ENCODE measurements at regions not wholly inside any gene's neighbourhood (a gene's known extent, or its start where the extent isn't known, plus 50 kb on each side); places are given as distances from the start of the nearest gene placed in this dataset.
"Not testable (repeated sequence)": the region's sequence is repeated elsewhere in the genome, so short reads cannot be mapped to it uniquely, and the experiment has no call there.

DNA sequence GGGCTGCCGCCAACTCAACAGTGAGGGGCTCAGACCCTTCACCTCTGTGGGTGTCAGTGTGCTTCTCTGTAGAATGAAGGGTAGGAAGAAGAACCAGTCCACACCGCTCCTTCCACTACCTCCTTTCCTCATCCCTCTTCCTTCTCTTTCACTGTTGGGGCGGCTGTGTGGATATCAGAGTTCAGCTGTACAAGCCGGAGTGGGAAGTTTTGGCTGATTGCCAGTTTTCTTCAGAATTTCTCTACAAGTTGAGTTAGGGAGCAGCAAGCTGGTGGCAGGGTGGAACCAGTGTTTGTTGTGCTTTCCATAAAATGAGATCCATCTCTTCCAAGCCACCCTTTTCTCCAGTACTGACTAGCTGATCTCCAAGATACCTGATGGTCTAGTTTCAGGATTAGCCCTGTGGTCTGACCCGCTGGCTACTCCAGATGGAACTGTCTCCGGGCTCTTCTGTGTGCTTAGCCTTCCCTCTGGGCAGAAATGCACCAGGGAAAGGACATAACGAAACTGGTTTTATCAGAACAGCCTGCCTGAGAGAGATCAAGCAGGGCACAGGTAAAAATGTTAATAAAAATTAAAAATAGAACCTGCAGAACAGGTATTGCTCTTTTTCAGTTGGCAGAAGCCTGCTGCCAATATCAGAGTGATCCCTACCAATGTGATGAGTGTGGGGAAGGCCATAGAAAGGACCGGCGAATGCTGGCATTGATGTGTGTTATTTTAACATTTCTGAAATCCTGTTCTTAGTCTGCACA lies 169.9 kb upstream of the TSC22D2 start:
- H3K9me3 ChIP-seq: no peaks in the 10 kb centered on the region
- H3K4me2 ChIP-seq: no peak overlapping the region
- no peak overlapping the region for H3K4me3 ChIP-seq

GRCh38 chr3:150237490-150237889 lies 170.6 kb upstream of the TSC22D2 start:
- Histone ChIP-seq H3K9me3 (no peaks in the 10 kb centered on the region), H3K4me2 (no peak overlapping the region), H3K36me3 (no peaks in the 10 kb centered on the region), H3K4me3 (no peak overlapping the region), H3K9ac (no peak overlapping the region), H3K27me3 (no peaks in the 10 kb centered on the region), H3K27ac (no peak overlapping the region), H4K20me1 (no peaks in the 10 kb centered on the region), H3K4me1 (no peaks in the 10 kb centered on the region)
- no peak for TF ChIP-seq Cebpa-rat (IDR thresholded peaks at IDR 0.05)

More for the DNA sequence above, 169.9 kb upstream of the TSC22D2 start:
- no peak for TF ChIP-seq Cebpa-rat (IDR thresholded peaks at IDR 0.05)
- no peak overlapping the region for H3K9ac ChIP-seq
- no peaks in the 10 kb centered on the region for H3K36me3 ChIP-seq
- no peaks in the 10 kb centered on the region for H4K20me1 ChIP-seq
- H3K27me3 ChIP-seq: no peaks in the 10 kb centered on the region
- no peak overlapping the region for H3K27ac ChIP-seq
- no peaks in the 10 kb centered on the region for H3K4me1 ChIP-seq

- Histone ChIP-seq H3K4me3 (no peak overlapping the region), H3K4me1 (no peaks in the 10 kb centered on the region), H3K27ac (no peak overlapping the region), H3K9me3 (no peaks in the 10 kb centered on the region), H3K36me3 (no peaks in the 10 kb centered on the region), H3K9ac (no peak overlapping the region), H4K20me1 (no peaks in the 10 kb centered on the region), H3K27me3 (no peaks in the 10 kb centered on the region), H3K4me2 (no peak overlapping the region)
- TF ChIP-seq Cebpa-rat (IDR thresholded peaks at IDR 0.05): no peak
Observed at GRCh38 chr3:150236316-150237082, 171.6 kb upstream of the TSC22D2 start.

- Histone ChIP-seq H3K27me3 (no peaks in the 10 kb centered on the region), H3K27ac (no peak overlapping the region), H3K36me3 (no peaks in the 10 kb centered on the region), H3K9me3 (no peaks in the 10 kb centered on the region), H4K20me1 (no peaks in the 10 kb centered on the region), H3K9ac (no peak overlapping the region), H3K4me1 (no peaks in the 10 kb centered on the region), H3K4me2 (no peak overlapping the region), H3K4me3 (no peak overlapping the region)
- TF ChIP-seq Cebpa-rat (IDR thresholded peaks at IDR 0.05): no peak
Observed at GRCh38 chr3:150235799-150236198, 172.3 kb upstream of the TSC22D2 start.

GRCh38 chr3:150232992-150233451 lies 175.1 kb upstream of the TSC22D2 start:
- Histone ChIP-seq H3K27me3 (no peaks in the 10 kb centered on the region), H3K36me3 (no peaks in the 10 kb centered on the region), H3K9ac (no peak overlapping the region), H3K9me3 (no peaks in the 10 kb centered on the region), H3K4me3 (no peak overlapping the region), H4K20me1 (no peaks in the 10 kb centered on the region), H3K4me1 (no peaks in the 10 kb centered on the region), H3K27ac (no peak overlapping the region), H3K4me2 (no peak overlapping the region)
- no peak for TF ChIP-seq Cebpa-rat (IDR thresholded peaks at IDR 0.05)

- Histone ChIP-seq H3K36me3 (no peaks in the 10 kb centered on the region), H3K9me3 (no peaks in the 10 kb centered on the region), H3K27ac (no peak overlapping the region), H3K9ac (no peak overlapping the region), H3K27me3 (no peaks in the 10 kb centered on the region), H3K4me1 (no peaks in the 10 kb centered on the region), H3K4me3 (no peak overlapping the region), H4K20me1 (no peaks in the 10 kb centered on the region), H3K4me2 (no peak overlapping the region)
- TF ChIP-seq Cebpa-rat (IDR thresholded peaks at IDR 0.05): no peak
Observed at GRCh38 chr3:150230037-150230436, 178.1 kb upstream of the TSC22D2 start.

DNA sequence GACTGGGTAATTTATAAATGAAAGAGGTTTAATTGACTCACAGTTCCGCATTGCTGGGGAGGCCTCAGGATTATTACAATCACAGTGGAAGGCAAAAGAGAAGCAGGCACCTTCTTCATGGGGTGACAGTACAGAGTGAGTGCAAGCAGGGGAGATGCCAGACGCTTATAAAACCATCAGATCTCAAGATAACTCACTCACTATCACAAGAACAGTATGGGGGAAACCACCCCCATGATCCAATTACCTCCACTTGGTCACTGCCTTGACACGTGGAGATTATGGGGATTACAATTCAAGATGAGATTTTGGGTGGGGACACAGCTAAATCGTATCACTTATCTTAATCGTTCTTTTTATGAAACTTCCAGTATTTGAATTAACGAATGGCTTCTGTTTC lies 179.5 kb upstream of the TSC22D2 start:
- H3K4me2 ChIP-seq, H3K27me3 ChIP-seq, H3K4me1 ChIP-seq, H3K27ac ChIP-seq, H3K9ac ChIP-seq, H4K20me1 ChIP-seq, H3K36me3 ChIP-seq, H3K4me3 ChIP-seq, H3K9me3 ChIP-seq: not testable (repeated sequence)

- no peak for TF ChIP-seq Cebpa-rat (IDR thresholded peaks at IDR 0.05)
Observed at GRCh38 chr3:150227839-150228238, 180.3 kb upstream of the TSC22D2 start.

DNA sequence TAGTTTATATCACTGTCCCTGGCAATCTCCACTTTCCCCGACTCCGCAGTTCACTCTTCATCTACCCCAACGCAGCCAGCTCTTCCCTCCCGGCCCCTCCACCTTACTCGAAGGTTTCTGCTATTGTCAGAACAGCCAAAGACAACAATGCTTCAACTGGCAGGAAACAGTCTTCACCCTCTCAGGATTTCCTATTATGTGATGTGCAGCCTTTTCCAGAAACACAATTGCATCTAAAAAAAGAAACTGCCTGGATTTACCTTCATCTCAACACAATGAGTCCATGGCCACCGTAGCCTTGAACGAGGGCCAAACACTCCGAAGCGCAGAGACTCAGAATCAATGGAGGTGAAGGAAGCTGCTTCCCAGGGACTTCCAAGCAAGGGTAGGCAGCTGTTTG lies 182.1 kb upstream of the TSC22D2 start:
- no peak overlapping the region for H3K4me3 ChIP-seq
- no peak overlapping the region for H3K9ac ChIP-seq
- TF ChIP-seq Cebpa-rat (IDR thresholded peaks at IDR 0.05): no peak
- H4K20me1 ChIP-seq: no peaks in the 10 kb centered on the region
- no peaks in the 10 kb centered on the region for H3K36me3 ChIP-seq
- H3K4me1 ChIP-seq: no peaks in the 10 kb centered on the region
- no peaks in the 10 kb centered on the region for H3K9me3 ChIP-seq
- H3K27ac ChIP-seq: no peak overlapping the region
- no peaks in the 10 kb centered on the region for H3K27me3 ChIP-seq
- no peak overlapping the region for H3K4me2 ChIP-seq

More at GRCh38 chr3:150227839-150228238, 180.3 kb upstream of the TSC22D2 start:
- H3K4me2 ChIP-seq: no peak overlapping the region
- no peaks in the 10 kb centered on the region for H3K9me3 ChIP-seq
- no peaks in the 10 kb centered on the region for H4K20me1 ChIP-seq
- H3K9ac ChIP-seq: no peak overlapping the region
- no peaks in the 10 kb centered on the region for H3K27me3 ChIP-seq
- no peaks in the 10 kb centered on the region for H3K4me1 ChIP-seq
- no peak overlapping the region for H3K27ac ChIP-seq
- no peak overlapping the region for H3K4me3 ChIP-seq
- H3K36me3 ChIP-seq: no peaks in the 10 kb centered on the region

DNA sequence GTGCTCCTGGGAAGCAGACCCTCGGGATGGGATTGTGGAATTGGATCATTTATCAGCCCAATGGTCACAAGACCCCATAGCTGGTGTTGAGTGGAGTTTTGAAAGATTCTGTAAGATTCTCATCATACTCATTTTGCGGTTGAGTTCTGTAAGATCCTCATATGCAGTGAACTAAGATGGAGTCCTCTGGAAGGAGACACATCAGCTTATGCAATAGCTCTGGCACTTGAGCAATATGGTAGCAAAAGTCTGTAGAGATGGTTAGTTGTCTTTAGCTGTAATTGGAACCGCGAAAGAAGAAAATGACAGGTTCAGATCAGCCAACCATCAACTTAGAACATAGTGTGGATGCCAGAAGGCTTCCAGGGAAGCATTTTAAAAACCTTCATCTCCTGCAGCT lies 184.5 kb upstream of the TSC22D2 start:
- no peak for TF ChIP-seq Cebpa-rat (IDR thresholded peaks at IDR 0.05)
- H3K9me3 ChIP-seq: no peaks in the 10 kb centered on the region
- H3K36me3 ChIP-seq: no peaks in the 10 kb centered on the region
- H3K9ac ChIP-seq: no peak overlapping the region
- H3K27me3 ChIP-seq: no peaks in the 10 kb centered on the region
- H4K20me1 ChIP-seq: no peaks in the 10 kb centered on the region
- no peaks in the 10 kb centered on the region for H3K4me1 ChIP-seq
- H3K27ac ChIP-seq: no peak overlapping the region
- H3K4me3 ChIP-seq: no peak overlapping the region
- no peak overlapping the region for H3K4me2 ChIP-seq

Measured in BLaER1 (cell line).